Activated CD4-positive, alpha-beta T cell treated with anti-CD3 and anti-CD28 coated beads, Interleukin-2, amount 50 U/mL, for 4 hours (primary cell): ENCODE measurements at regions not wholly inside any gene's neighbourhood (a gene's known extent, or its start where the extent isn't known, plus 50 kb on each side); places are given as distances from the start of the nearest gene placed in this dataset.
"Not testable (repeated sequence)": the region's sequence is repeated elsewhere in the genome, so short reads cannot be mapped to it uniquely, and the experiment has no call there.

Experiments used
- DNase-seq, 2 experiments: peaks; one replicate each; pipeline ENCODE4 v3.0.0-alpha.2; 2020

DNA sequence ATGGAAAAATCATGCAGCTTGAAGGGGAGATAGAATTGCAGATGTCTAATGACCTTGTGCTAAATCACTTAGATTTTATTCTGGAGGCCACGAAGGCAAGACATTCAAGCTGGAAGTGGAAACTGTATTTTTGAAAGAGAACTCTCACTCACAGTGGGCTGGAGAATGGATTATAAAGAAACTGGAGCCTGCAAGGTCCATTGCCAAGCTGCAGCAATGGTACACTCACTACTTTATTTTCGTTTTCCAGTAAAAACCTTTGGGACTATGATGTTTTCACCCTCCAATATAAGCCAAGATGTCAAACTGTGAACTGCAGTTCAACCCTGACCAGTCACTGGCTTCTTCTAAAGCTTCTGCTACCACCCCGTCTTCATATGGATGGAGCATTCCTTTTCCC, 62.0 kb downstream of the SKIDA1 start:
- DNase-seq, result no peak

DNA sequence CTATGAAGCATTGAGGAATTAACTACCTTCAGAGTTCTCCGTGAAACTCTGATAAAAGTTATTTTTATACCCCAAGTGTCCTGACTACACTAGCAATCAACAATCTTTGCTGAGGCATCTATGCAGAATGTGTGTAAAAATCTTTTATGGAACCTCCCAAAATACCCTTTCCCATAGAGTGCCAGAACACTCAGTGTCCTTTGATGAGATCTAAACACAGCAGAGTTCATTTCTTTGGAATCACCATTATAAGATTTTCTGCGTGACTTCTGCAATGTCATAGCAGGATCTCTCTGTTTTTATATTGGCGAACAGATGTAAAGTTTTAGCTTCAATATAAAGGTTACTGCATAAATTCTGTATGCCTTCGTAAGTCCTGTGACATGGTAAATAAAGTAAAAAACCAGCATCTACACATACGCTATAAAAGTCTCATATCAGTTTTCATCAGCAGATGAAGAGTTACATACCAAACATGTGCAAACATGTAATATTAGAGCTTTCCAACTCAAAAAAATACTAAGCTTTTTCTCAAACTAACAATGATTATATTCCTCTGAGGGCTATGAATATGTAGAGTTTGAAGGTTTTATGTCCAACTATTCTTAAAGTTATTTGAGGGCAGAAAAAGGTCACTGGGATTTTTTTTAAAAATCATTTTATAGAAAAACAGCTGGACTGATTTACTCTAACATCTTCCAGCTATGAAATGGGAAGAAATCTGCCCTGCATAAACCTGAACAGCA, 67.2 kb downstream of the SKIDA1 start:
- DNase-seq, result no peak

DNA sequence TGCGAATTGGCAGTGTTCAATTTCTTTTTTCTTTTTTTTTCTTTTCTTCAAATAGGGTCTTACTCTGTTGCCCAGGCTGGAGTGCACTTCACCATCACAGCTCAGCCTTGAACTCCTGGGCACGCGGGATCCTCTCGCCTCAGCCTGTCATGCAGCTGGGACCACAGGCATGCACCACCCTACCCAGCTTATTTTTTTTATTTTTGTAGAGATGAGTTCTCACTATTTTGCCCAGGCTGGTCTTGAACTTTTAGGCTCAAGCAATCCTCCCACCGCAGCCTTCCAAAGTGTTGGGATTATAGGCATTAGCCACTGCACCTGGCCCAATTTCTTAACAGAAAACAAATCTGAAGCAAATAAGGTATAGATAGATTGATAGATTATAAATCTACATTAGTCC, 69.3 kb downstream of the SKIDA1 start:
- no peak for DNase-seq

DNA sequence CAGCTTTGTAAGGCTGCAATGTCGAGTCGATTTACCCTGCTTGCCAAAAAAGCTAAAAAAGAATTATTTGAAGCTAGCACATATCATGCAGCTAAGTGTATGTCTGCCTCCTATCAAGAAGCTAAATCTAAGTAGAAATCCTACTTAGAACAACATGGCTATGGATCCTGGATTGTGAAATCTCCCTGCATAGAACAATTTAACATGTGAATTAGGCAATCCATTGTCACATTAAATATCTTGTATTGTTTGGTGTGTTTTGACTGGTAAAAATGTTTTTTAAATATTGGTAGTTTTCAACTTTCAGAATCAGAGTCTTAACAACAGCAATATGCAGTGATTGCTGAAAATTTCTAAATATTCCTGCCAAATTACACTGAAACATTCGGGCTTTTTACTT, 73.3 kb downstream of the SKIDA1 start:
- no peak for DNase-seq

DNA sequence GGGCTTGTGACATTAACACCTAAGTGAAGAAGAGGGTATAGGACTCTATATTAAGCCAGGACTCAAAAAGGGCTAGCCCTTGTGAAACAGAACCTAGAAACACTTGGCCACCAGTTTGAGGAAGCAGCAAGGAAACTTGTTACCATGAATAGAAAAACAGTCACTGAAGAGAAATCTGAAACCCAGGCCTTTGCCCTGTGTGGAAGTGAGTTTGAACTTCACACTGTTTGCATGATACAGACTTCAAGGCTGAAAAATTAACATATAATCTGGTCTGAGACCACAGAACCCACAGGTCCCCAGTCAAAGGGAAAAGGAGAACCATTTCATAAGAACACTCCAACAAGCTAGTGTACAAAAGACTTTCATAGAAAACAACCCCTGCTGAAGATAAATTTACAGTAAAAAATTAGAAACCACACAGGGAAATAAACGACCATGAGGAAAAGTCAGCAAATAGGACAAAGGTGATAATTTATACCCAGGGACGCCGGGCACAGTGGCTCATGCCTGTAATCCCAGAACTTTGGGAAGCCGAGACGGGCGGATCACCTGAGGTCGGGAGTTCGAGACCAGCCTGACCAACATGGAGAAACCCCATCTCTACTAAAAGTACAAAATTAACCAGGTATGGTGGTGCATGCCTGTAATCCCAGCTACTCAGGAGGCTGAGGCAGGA, 76.1 kb downstream of the SKIDA1 start:
- DNase-seq, result no peak

DNA sequence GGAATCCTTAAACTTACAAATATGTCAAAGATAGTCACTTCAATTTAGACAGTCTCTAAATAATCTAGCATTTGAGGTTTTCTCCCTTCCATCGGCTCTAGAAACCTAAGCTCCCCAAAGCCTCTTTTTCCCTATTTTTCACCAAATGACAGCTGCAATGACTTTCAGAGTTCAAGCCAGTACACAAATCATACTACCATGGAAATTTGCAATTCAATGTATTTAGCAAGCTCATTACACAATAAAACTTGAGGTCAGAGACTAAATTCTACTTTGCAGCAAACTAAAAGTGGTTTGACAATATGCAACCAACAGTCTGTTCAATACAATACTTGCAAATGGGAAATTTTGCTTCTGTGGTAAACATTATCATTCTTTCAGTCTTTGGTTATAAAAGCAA, 80.3 kb downstream of the SKIDA1 start:
- no peak for DNase-seq

DNA sequence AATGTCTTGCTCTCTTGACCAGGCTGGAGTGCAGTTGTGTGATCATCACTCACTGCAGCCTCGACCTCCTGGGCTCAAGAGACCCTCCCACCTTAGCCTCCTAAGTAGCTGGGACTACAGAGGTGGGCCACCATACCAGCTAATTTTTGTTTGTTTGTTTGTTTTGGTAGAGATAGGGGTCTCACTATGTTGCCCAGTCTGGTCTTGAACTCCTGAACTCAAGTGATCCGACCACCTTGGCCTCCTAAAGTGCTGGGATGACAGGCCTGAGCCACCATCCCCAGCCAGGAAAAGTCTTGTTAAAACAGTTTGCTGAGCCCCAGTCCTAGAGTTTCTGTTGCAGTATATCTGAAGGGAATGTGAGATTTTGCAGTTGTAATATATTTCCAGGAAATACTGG, 83.9 kb downstream of the SKIDA1 start:
- no peak for DNase-seq

DNA sequence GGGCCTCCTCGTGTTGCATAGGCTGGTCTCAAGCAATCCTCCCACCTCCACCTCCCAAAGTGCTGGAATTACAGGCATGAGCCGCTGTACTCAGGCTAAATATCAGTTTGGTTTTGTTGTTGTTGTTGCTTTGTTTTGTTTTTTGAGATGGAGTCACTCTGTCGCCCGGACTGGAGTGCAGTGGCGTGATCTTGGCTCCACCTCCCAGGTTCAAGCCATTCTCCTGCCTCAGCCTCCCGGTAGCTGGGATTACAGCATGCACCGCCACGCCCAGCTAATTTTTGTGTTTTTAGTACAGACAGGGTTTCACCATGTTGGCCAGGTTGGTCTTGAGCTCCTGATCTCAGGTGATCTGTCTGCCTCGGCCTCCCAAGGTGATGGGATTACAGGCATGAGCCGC, 86.6 kb downstream of the SKIDA1 start:
- DNase-seq, result not testable (repeated sequence)

DNA sequence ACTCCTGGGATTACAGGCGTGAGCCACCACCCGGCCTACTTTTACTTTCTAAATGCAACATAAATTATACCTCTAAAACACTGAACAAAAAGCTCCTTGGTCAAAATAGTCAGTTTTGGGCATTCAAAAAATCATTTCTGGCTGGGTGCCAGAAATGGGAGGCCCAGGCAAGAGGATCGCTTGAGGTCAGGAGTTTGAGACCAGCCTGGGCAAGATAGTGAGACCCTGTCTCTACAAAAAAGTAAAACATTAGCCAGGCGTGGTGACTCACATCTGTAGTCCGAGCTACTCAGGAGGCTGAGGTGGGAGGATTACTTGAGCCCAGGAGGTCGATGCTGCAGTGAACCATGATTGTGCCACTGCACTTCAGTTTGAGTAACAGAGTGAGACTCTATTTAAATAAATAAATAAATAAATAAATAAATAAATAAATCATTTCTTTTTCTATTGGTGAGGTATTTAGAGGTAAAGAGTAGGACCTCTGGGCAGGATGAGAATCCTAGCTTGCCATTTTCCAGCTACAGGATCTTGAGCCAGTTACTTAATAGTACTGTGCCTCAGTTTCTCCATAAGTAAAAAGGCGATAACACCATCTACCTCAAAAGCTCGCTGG, 87.6 kb downstream of the SKIDA1 start:
- no peak for DNase-seq

DNA sequence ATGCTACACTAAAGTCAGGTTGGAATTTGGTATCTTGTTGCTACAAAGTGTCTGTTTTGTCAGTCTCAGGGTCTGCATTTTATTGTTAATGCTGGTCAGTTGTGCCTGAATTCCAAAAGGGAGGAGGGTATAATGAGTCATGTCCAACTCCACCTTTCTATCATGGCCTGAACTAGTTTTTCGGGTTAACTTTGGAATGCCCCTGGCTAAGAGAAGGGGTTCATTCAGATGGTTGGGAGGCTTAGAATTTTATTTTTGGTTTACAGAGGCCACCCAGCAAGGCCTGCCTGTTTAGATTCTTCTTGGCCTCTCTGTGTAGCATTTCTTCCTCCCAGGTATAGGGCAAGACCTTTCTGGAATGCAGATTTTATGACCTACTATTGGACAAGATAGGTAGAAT, 93.2 kb downstream of the SKIDA1 start:
- no peak for DNase-seq

DNA sequence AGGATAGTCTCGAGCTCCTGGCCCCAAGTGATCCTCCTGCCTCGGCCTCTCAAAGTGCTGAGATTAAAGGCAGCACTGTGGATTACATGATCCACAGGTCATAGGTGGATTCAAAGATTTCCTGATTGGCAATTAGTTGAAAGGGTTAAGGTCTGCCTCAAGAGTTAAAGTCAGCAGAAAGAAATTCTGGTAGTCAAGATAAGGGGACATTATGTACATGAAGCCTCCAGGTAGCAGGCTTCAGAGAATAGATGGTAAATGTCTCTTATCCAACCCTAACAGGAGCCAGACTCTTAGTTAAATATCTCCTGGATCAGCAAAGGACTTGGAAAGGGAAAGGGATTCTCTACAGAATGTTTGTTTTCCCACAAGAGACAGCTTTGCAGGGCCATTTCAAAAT, 93.7 kb downstream of the SKIDA1 start:
- DNase-seq, result no peak

DNA sequence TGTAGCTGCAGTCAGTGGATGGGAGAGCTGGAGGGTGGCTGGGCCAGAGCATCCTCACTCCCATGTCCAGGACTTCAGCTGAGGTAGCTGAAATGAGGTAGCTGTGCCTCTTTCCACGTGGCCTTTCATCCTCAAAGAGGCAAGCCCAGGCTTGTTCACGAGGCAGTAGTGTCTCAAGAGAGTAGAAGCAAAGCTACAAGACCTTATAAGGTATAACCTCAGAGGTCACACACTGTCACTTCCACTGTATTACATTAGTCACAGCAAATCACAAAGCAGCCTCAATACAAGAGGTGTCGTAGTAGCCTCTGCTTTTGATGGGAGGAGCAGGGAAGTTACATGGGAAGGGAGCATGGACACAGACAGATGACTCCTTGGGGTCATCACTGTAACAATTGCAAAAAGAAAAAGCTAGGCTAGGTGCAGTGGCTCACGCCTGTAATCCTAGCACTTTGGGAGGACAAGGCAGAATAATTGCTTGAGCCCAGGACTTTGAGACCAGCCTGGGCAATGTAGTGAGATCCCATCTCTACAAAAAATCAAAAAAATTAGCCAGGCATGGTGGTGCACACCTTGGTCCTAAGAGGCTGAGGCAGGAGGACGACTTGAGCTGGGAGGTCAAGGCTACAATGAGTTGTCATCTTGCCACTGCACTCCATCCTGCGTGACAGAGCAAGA, 97.5 kb downstream of the SKIDA1 start:
- no peak for DNase-seq

DNA sequence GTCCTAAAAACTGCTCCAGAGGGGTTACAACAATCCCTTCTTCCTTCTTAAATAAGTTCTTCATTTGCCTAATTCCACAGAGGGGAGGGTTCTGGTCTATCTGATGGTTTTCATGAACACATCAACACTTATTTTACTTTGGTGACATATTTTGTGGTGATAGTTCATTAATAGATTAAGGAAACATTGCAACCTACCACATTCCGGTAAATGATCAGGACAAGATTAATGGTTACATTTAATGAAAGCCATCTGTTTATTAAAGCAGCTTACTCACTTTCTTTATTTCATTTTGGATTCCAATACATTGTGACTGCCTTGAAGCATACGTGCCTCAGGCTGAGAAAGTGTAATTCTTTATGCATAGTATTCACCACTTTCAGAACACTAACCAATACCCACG, 101.0 kb downstream of the SKIDA1 start:
- no peak for DNase-seq

DNA sequence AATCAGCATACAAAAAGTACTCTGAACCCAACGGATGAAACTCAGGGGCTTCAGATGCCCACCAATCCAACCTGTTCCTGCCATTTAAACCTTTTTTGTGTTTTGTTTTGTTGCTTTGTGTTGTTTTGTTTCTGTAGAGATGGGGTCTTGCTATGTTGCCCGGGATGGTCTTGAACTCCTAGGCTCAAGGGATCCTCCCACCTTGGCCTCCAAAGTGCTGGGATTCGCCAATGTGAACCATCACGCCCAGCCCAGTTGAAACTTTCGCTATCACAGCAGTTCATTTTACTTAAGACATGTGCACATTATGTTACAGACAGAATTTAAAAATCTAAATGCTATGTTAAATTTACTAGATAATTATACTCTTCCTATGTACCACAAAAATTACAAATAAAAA, 101.6 kb downstream of the SKIDA1 start:
- DNase-seq, result no peak

DNA sequence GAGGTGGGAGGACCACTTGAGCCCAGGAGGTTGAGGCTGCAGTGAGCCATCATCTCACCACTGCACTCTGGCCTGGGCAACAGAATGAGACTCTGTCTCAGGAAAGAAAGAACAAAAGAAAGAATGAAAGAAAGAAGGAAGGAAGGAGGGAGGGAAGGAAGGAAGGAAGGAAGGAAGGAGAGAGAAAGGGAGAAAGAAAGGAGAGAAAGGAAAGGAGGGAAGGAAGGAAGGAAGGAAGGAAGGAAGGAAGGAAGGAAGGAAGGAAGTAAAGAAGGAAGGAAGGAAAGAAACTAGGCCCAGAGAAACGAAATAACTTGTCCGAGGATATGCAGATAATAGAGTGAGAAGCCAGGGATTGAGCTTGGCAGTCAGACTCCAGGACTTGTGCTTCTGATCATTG, 102.1 kb downstream of the SKIDA1 start:
- no peak for DNase-seq

DNA sequence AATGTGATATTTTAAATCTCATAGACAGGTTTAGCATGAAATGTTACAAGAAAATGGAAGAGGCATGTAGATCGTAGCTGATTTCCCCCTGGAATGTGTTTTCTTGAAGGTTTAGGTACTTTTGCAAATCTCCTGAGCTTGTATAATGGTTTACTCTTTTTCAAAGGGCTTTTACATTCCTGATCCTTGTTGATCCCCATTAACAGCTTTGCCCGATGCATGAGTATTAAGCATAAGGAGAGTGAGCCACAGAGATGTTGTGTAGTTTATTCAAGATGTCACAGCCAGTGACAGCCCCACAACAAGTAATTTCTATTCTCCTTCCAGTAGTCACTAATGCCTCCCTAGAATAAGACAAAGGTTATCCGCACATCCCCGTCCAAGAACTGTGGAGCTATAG, 103.7 kb downstream of the SKIDA1 start:
- DNase-seq, result no peak

DNA sequence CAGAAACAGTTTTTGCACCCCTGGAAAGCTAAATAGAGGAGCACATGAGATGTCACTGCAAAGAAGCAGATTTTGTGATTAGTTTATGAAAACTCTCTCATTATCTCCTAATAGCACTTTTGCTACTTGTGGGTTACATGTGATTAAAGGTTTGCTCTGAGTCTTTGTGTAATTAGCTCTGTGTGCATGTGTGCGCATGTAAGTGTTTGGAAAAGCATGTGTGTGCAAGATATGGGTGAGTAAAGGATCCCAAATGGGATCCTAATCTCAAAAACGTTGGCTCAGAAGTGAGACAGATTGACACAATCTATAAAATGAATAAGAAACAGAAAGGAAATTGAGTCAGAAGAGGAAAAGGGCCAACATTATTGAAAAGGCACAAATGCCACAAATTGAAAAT, 104.5 kb downstream of the SKIDA1 start:
- no peak for DNase-seq

DNA sequence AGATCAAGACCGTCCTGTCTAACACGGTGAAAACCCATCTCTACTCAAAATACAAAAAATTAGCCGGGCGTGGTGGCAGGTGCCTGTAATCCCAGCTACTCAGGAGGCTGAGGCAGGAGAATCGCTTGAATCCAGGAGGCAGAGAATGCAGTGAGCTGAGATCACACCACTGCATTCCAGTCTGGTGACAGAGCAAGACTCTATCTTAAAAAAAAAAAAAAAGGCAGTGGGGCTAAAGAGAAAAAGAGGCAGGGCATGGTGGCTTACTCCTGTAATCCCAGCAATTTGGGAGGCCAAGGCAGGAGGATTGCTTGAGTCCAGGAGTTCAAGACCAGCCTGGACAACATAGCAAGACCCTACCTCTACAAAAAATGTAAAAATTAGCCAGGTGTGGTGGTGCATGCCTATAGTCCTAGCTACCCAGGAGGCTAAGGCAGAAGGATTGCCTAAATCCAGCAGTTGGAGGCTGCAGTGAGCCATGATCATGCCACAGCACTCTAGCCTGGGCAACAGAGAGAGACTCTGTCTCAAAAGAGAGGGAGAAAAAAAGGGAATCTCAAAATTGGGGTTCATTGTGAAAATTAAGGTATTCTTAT, 106.4 kb downstream of the SKIDA1 start:
- DNase-seq, result not testable (repeated sequence)

DNA sequence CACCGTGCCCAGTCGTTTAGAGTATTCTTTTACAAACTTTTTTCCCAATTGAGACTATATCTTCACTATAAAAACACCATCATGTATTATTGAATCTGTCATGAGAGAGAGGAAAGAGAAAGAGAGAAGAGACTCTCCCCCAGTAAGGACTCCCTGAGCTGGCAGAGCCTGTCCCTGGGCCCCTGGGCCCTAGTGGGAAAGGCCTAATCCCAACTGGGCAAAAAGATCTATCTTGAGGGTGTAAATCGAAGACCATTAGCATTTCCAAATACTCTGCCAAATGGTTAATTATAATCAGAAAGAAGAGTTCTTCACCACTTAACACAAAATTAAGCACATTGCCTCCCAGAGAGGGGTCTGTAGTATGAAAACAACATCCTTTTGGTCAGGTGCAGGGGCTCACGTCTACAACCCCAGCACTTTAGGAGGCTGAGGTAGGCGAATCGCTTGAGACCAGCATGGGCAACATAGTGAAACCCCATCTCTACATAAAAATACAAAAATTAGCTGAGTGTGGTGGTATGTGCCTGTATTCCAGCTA, 108.2 kb downstream of the SKIDA1 start:
- no peak for DNase-seq

DNA sequence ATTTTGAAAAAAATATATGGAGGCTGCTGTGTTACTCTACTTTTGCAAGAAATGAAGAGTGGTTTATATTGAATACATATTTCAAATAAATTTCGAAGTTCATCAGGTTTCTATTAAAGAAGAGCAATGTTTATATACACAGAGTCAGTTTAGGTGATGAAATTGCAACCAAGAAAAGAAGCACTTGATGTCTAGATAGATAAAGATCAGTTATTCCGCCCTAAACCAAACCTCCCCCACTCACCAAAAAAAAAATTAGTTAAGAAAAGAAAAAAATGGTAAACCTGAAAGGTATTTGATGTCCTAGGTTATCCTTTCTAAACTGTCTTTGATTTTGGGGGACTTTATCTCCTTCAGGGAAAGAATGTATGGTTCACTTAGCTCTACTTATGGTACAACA, 111.8 kb downstream of the SKIDA1 start:
- DNase-seq, result no peak

DNA sequence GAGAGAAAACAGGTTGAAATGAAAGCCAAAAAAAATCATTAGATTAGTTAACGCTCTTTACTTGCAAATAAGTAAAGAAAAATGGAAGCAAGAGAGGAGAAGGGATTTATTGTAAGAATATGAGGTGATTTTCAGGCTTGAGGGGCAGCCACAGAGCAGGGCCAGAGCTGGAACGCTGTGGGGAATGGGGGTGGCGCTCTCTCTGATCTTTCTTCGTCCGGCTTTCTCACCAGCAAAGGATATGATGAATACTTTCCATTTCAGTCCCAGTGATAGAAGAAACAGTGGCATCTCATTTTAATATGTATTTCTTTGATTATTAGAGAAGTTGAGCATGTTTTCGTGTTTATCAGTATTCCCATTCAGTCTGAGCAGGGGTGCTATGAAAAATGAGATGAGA, 112.2 kb downstream of the SKIDA1 start:
- DNase-seq, result no peak

DNA sequence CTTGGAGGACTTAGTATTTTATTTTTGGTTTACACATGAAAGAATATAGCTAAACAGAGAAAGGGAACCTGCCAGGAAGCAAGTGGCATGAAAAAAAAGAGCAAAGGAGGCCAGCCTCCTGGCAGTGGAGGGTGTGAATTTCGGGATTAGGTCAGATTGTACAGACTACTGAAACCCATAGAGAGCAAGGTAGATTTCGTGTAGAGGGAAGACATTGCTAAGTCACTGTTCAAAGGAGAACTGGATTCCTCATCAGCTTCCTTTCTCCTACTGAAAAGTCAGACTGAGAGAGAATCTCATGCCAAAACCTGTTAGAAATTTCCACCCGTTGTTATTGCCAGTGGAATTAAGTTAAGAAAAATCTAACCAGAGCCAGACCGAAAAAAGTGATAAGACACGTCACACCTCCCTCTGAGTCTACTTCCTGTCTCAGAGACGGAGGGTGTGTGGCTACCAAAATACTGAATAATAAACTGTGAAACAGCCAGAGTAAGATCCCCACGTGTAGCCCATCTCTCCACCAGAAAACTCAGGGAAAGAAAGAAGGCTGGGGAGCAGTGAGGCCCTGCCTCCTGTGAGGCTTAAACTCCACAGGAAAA, 118.8 kb downstream of the SKIDA1 start:
- DNase-seq, result peak in 1 of 2 experiments; percentile 2

DNA sequence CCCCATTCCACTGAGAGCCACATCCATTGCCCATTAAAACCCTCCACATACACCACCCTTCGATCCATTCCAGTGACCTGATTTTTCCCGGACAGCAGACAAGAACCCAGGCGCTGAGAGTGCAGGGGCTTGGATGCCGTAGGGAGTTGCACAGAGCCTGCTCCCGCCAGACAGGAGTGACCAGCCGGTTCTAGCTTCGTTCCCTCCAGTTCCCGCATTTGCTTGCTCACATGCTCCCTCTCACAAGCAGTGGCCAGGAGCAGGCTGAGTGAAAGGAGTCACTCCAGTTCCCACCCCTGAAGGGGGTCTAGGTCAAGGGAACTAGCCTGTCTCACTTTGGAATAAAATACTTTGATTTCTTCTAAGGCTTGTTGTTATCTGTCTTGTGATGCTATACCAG, 119.5 kb downstream of the SKIDA1 start:
- no peak for DNase-seq
